ENCODE measurements at regions not wholly inside any gene's neighbourhood (a gene's known extent, or its start where the extent isn't known, plus 50 kb on each side); places are given as distances from the start of the nearest gene placed in this dataset.

DNA sequence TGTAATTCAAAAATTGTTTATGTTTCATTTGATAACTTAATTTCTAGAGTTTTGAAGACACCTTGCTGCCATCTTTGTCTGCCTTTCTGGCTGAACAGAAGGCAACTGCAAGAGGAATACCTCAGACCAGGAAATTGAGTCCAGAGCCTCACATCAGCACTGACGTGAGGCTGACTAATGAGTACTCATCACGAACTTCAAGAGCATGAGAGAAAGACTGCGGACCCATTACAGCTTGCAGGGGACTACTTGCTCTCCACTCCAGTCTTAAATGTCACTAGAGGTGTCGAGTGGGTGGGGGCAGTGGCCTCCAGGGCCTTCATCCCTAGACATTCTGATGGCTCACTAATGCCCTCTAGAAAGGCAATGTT, 109.5 kb upstream of the SSTR4 start:
- H3K4me2 ChIP-seq: no peak overlapping the region
- H3K4me3 ChIP-seq: no peak overlapping the region
- no peaks in the 10 kb centered on the region for H3F3A ChIP-seq (ENCODE audit: low read depth)
- H3K27me3 ChIP-seq: no peaks in the 10 kb centered on the region
- no peaks in the 10 kb centered on the region for H3K4me1 ChIP-seq
- H3K27ac ChIP-seq: no peak overlapping the region
- TF ChIP-seq EZH2 (IDR thresholded peaks at IDR 0.05) (no peak), EZH2phosphoT487 (IDR thresholded peaks at IDR 0.05) (no peak), CTCF (IDR thresholded peaks at IDR 0.05) (no peak)
- H3K4me3 Mint-ChIP-seq: no peak overlapping the region
- no peaks in the 10 kb centered on the region for H3K9me3 ChIP-seq (ENCODE audit: low read depth)
- H2AFZ ChIP-seq (replicated peaks): no peak overlapping the region
- no peak overlapping the region for H3K9ac ChIP-seq
- DNase-seq (ENCODE audit: low spot score): no peak
- H3K4me1 Mint-ChIP-seq: no peaks in the 10 kb centered on the region
- no peaks in the 10 kb centered on the region for H3K79me2 ChIP-seq (ENCODE audit: low read depth)
- H3K27ac Mint-ChIP-seq: no peak overlapping the region
- H3K36me3 ChIP-seq: no peaks in the 10 kb centered on the region
- no peaks in the 10 kb centered on the region for H4K20me1 ChIP-seq (ENCODE audit: low read depth)
- H3K9me3 Mint-ChIP-seq: no peaks in the 10 kb centered on the region
- no peaks in the 10 kb centered on the region for H3K27me3 Mint-ChIP-seq (ENCODE audit: insufficient read depth, low read depth)
- H3K36me3 Mint-ChIP-seq: no peaks in the 10 kb centered on the region

- Histone ChIP-seq H3K4me1 (no peaks in the 10 kb centered on the region), H3K36me3 (no peaks in the 10 kb centered on the region), H3K27me3 (no peaks in the 10 kb centered on the region), H3K79me2 (ENCODE audit: low read depth) (no peaks in the 10 kb centered on the region), H3K27ac (no peak overlapping the region), H2AFZ (replicated peaks) (no peak overlapping the region), H3F3A (ENCODE audit: low read depth) (no peaks in the 10 kb centered on the region), H3K9ac (no peak overlapping the region), H3K4me2 (no peak overlapping the region), H3K9me3 (ENCODE audit: low read depth) (no peaks in the 10 kb centered on the region), H4K20me1 (ENCODE audit: low read depth) (no peaks in the 10 kb centered on the region), H3K4me3 (no peak overlapping the region)
- TF ChIP-seq CTCF (IDR thresholded peaks at IDR 0.05) (no peak), EZH2 (IDR thresholded peaks at IDR 0.05) (no peak), EZH2phosphoT487 (IDR thresholded peaks at IDR 0.05) (no peak)
- no peaks in the 10 kb centered on the region for H3K36me3 Mint-ChIP-seq
- H3K4me3 Mint-ChIP-seq: no peak overlapping the region
- H3K27ac Mint-ChIP-seq: no peak overlapping the region
- H3K9me3 Mint-ChIP-seq: no peaks in the 10 kb centered on the region
- H3K27me3 Mint-ChIP-seq (ENCODE audit: insufficient read depth, low read depth): no peaks in the 10 kb centered on the region
- no peaks in the 10 kb centered on the region for H3K4me1 Mint-ChIP-seq
- DNase-seq (ENCODE audit: low spot score): no peak
These were observed 107.6 kb upstream of the SSTR4 start for GRCh38 chr20:22927537-22927936.

DNA sequence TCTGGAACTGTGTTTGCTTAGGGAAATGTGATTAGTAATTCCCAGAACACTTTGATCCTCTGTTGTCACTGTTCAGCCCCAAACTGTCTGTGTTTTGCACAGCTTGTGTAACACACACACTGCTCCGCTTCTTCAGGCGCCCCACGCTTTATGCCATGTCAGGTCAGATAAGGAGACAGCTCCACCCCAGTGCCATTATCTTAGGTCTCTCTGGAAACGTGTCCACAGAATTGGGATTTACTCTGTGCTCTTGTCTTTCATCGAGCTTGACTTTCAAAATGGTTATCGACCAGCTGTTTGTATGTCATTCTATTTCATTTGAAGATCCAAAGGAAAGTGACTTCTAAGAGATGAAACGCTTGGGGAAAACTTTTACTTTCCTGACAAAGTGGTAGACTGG, 106.4 kb upstream of the SSTR4 start:
- Histone ChIP-seq H3K79me2 (ENCODE audit: low read depth) (no peaks in the 10 kb centered on the region), H3K4me1 (no peaks in the 10 kb centered on the region), H3K27ac (no peak overlapping the region), H3F3A (ENCODE audit: low read depth) (no peaks in the 10 kb centered on the region), H3K4me3 (no peak overlapping the region), H3K9ac (no peak overlapping the region), H3K9me3 (ENCODE audit: low read depth) (no peaks in the 10 kb centered on the region), H4K20me1 (ENCODE audit: low read depth) (no peaks in the 10 kb centered on the region), H3K27me3 (no peaks in the 10 kb centered on the region), H3K36me3 (no peaks in the 10 kb centered on the region), H2AFZ (replicated peaks) (no peak overlapping the region), H3K4me2 (no peak overlapping the region)
- DNase-seq (ENCODE audit: low spot score): no peak
- H3K9me3 Mint-ChIP-seq: no peaks in the 10 kb centered on the region
- TF ChIP-seq EZH2 (IDR thresholded peaks at IDR 0.05) (no peak), EZH2phosphoT487 (IDR thresholded peaks at IDR 0.05) (no peak), CTCF (IDR thresholded peaks at IDR 0.05) (no peak)
- H3K4me3 Mint-ChIP-seq: no peak overlapping the region
- no peaks in the 10 kb centered on the region for H3K27me3 Mint-ChIP-seq (ENCODE audit: insufficient read depth, low read depth)
- no peaks in the 10 kb centered on the region for H3K4me1 Mint-ChIP-seq
- H3K36me3 Mint-ChIP-seq: no peaks in the 10 kb centered on the region
- H3K27ac Mint-ChIP-seq: no peak overlapping the region

DNA sequence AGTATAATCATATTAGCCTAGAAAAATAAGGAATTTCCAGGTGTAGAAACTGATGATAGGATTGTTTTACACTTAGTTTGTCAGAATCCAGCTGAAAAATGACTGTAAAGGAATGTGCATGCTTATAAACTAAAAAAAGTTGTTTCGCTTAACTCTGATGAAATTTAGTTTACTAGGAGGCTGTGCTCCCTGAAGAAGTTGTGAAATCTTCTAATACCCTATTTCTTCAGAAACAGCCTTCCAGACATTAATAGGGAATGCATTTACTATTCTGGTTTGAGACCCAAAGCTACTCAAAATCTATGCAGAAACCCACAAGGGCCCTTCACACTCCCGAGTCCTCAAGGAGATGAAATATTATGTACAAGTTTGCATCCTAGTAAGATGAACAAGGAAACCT, 105.5 kb upstream of the SSTR4 start:
- Histone ChIP-seq H3K27ac (no peak overlapping the region), H3F3A (ENCODE audit: low read depth) (no peaks in the 10 kb centered on the region), H3K27me3 (no peaks in the 10 kb centered on the region), H3K4me2 (no peak overlapping the region), H3K9ac (no peak overlapping the region), H3K79me2 (ENCODE audit: low read depth) (no peaks in the 10 kb centered on the region), H4K20me1 (ENCODE audit: low read depth) (no peaks in the 10 kb centered on the region), H3K36me3 (no peaks in the 10 kb centered on the region), H3K4me1 (no peaks in the 10 kb centered on the region), H2AFZ (replicated peaks) (no peak overlapping the region), H3K4me3 (no peak overlapping the region), H3K9me3 (ENCODE audit: low read depth) (no peaks in the 10 kb centered on the region)
- no peak for TF ChIP-seq EZH2 (IDR thresholded peaks at IDR 0.05)
- TF ChIP-seq EZH2phosphoT487 (IDR thresholded peaks at IDR 0.05): no peak
- no peak for TF ChIP-seq CTCF (IDR thresholded peaks at IDR 0.05)
- no peak overlapping the region for H3K4me3 Mint-ChIP-seq
- no peaks in the 10 kb centered on the region for H3K36me3 Mint-ChIP-seq
- H3K4me1 Mint-ChIP-seq: no peaks in the 10 kb centered on the region
- H3K27ac Mint-ChIP-seq: no peak overlapping the region
- DNase-seq (ENCODE audit: low spot score): no peak
- peaks cover 3% of the 10 kb centered on the region for H3K9me3 Mint-ChIP-seq
- H3K27me3 Mint-ChIP-seq (ENCODE audit: insufficient read depth, low read depth): no peaks in the 10 kb centered on the region
